Peyer's patch (tissue), 4 donors: ENCODE measurements at regions not wholly inside any gene's neighbourhood (a gene's known extent, or its start where the extent isn't known, plus 50 kb on each side); places are given as distances from the start of the nearest gene placed in this dataset.

ENCODE experiments used
- CTCF ChIP-seq, 6 experiments: fragments of 450-650 bp in 4 of 6; fragments of 200-600 bp in 2 of 6; sonication (generic) in 1 of 6; IDR thresholded peaks; one replicate each; pipeline ENCODE4 v1.5.1; 2017 to 2019; ENCODE audit warnings: antibody characterized with exemption in 6 of 6, mild to moderate bottlenecking in 3 of 6, moderate library complexity in 1 of 6
- POLR2A ChIP-seq, 2 donors: fragments of 450-650 bp; IDR thresholded peaks; one replicate each; pipeline ENCODE4 v1.5.1; 2017; ENCODE audit warnings: antibody characterized with exemption in 2 of 2, mild to moderate bottlenecking in 2 of 2, moderate library complexity in 2 of 2

GRCh38 chr1:106456832-106457231 lies 599.6 kb upstream of the PRMT6 start:
- no peak for TF ChIP-seq CTCF (IDR thresholded peaks at IDR 0.05)
- no peak for TF ChIP-seq POLR2A (IDR thresholded peaks at IDR 0.05)
